HG02623 (cell line): ENCODE measurements at regions not wholly inside any gene's neighbourhood (a gene's known extent, or its start where the extent isn't known, plus 50 kb on each side); places are given as distances from the start of the nearest gene placed in this dataset.
A peak's percentile ranks its signal among the peaks of the same experiment; 100 is the strongest.

Source experiments
- ATAC-seq: cut with Tn5 transposase; IDR thresholded peaks from one replicate; pipeline ENCODE4 v1.9.1; 2021; ENCODE audit warnings: moderate library complexity; ENCODE audit not compliant: unreplicated experiment

DNA sequence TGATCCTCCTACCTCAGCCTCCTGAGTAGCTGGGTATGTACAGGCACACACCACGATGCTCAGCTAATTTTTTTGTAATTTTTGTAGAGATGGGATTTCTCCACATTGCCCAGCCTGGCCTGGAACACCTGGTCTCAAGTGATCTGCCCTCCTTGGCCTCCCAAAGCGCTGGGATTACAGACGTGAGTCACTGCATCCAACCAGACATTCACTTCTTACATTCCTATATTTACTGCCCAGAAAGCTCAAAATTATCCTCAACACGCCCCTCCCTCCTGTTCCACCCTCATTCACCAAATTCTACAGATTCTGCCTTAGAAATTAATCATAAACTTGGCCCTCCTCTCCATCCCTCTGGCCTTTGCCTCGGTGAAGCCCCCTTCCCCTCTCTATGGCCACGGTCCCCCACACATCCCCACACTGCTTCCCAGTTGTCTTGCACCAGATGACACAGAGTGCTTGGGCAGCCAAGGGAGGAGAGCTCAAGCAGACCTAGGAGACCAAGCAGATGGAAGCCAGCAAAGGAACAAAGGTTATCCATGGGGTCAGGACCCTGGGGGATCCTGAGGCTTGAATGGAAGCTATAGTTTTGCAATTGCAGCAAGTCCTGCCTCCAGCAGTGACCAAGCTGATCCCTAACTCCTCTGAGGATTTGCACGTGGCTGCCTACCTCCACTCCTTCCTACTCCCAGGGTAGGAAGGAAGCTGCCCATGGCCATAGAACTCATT lies 213.2 kb upstream of the FOXN3 start:
- ATAC-seq = no peak

DNA sequence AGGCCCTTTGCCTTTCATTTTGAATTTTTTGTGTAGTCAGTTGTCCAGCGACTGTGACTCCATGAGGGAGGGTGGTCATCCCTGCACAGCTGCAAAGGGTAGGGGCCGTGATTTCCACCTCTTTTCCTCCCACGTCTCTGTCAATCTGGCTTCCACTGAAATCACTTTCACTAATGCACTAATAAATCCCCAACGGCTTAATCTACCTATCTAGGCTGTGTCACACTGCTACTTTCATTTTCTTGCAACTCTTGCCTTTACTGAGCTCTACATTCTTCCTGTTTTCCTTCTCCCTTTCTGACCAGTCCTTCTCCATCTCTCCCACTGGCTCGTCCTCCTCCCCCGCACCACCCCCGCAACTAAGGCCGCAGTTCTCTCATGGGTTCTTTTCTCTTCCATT lies 212.3 kb upstream of the FOXN3 start:
- ATAC-seq = no peak

DNA sequence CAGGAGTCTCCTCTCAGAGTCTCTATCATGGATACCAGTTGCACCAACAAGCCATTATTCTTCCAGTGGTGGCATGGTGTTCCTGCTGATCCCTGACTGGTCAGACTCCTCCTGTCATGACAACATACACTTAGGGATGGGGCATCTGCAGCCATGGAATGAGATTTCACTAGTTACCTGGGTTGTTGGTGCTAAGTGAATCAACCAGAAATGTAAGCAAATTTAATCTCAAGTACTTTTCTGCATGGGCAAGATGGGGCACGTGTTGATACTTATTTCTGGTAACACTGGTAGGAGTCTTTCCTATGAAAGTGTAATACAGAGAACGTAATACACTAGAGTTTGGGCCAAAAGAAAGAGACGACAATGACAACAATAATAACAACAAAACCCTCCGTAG lies 211.5 kb upstream of the FOXN3 start:
- no peak for ATAC-seq

DNA sequence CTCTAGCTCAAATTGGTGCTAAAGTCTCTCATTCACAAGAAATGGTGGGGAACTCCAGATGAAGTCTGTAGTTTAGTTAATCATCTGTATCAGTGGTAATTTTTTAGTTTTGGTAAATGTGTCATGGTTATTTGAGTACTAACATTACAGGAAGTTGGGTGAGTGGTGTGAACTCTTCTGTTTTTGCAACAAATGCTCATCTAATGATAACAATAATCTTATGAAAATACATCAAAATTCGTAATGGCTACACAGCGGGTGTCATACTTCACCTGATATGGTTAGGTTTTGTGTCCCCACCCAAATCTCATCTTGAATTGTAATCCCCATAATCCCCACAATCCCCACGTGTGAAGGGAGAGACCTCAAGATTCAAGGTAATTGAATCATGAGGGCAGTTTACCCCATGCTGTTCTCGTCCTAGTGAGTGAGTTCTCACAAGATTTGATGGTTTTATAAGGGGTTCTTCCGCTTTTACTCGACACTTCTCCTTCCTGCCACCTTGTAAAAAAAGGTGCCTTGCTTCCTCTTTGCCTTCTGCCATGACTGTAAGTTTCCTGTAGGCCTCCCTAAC lies 209.3 kb upstream of the FOXN3 start:
- ATAC-seq = no peak

- no peak for ATAC-seq
Observed at GRCh38 chr14:89625731-89626232, 208.7 kb upstream of the FOXN3 start.

DNA sequence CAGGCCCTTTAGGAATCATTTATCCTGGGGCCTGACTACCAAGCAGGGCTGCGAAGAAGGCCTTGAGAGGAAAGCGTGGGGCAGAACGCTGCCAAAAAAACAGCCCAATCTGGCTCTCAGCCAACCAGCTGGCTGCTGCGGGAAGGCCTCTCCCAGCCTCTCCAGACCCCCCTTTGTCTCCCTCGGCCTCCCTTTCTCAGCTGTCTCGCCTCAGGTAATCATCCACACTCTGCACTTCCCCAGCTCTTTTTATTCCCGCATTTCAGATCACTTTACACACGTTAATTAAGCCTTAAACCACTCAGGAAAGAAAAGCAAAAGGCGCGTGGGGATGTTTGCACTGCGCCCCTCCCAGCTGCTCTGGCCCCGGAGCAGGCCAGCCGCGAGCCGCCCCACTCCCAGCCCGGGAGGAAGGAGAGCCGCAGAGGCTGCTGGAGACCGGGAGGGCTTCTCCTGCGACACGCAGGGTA lies 208.2 kb upstream of the FOXN3 start:
- ATAC-seq = no peak

DNA sequence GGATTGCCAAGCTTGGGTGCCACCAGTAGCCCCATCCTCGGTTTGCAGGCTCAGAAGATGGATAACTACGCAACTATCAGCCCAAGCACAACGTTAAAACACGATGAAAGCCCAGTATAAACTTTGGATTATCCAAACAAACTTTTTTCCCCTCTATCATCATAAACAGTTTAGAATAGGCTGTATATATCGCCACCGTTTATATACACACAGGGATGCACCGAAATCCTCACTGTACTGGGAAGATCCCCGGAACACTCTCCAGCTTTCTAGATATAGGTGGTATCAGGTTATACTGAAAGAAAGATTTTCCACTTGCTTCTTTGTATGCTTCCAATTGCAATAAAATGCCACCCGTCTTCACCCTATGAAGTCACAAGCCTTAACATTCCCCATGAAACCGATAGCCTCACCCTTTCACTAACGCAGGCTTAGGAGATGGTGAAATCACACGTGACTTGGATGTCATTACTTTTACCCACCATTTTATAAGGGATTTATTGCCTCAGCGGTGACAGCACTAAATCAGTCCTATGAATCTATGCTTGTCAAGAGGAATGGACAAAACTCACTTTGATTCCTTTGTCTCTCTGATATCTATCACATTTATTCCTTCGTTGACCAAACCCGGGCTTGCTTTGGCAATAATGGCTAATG lies 207.6 kb upstream of the FOXN3 start:
- ATAC-seq = no peak

DNA sequence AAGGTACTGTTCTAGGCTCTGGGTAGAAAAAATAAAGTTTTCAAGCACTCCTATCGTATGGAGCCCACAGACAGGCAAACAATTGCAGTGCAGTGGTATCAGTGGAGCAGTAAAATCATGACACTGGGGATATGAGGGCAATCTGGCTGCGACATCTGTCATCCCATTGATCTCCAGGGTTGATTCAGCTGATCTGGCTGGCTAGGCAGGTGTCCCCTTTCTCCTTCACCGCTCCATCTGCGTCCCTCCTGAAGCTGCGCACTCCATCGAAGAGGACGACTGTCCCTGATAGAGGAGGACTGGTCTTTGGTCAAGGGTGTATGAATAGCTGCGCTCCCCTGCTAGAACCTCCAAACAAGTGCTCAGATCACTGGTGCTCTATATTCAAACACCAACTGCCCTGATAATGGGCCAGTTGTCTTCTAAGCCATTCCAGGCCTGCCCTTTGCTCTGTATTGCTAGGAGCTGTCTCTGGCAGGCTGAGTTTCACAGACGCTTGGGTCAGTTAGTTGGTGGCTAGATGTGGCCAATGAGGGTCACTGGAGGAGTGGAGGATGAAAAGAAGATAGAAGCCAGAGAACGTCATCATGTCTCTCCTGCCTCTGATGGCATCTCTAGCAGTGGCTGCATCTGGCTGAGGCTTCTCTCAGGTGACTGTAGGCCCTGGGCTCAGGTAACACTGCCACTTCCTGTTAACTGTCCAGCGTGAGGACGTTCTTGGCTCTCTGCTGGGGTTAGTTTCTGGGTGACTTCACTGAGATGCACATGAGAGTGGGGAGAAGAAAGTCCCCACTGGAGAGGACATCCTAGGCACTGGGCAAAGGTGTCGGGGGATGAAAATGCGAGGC lies 205.0 kb upstream of the FOXN3 start:
- no peak for ATAC-seq

- no peak for ATAC-seq
Observed at GRCh38 chr14:89621009-89621421, 204.0 kb upstream of the FOXN3 start.

- no peak for ATAC-seq
Observed at GRCh38 chr14:89620436-89620835, 203.4 kb upstream of the FOXN3 start.

DNA sequence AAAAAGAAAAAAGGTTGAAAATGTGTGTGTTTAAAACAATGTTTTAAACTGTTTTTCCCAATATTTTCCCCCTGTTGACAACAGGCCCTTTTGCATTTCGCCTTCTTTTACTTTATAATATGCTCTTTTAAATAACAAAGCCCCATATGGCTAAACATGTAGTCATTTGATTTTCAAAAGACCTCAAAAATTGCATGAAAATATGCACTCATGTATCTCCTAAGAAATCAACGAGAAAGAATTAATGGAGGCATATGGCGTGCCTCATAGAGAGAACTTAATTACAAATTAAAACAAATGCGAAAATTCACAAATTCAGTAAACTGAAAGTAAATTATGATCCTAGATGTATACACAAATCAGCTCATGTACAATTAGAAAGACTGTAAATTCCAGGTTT lies 202.6 kb upstream of the FOXN3 start:
- ATAC-seq = no peak

- ATAC-seq = peak; percentile 63
Observed at GRCh38 chr14:89618811-89619551, 201.9 kb upstream of the FOXN3 start.

- ATAC-seq = no peak
Observed at GRCh38 chr14:89618330-89618708, 201.3 kb upstream of the FOXN3 start.

GRCh38 chr14:89617481-89618329 lies 200.7 kb upstream of the FOXN3 start:
- ATAC-seq = peak; percentile 24

- ATAC-seq = peak; percentile 45
Observed at GRCh38 chr14:89616852-89617341, 199.9 kb upstream of the FOXN3 start.

GRCh38 chr14:89616425-89616824 lies 199.4 kb upstream of the FOXN3 start:
- ATAC-seq = no peak

- no peak for ATAC-seq
Observed at GRCh38 chr14:89615421-89615820, 198.4 kb upstream of the FOXN3 start.

DNA sequence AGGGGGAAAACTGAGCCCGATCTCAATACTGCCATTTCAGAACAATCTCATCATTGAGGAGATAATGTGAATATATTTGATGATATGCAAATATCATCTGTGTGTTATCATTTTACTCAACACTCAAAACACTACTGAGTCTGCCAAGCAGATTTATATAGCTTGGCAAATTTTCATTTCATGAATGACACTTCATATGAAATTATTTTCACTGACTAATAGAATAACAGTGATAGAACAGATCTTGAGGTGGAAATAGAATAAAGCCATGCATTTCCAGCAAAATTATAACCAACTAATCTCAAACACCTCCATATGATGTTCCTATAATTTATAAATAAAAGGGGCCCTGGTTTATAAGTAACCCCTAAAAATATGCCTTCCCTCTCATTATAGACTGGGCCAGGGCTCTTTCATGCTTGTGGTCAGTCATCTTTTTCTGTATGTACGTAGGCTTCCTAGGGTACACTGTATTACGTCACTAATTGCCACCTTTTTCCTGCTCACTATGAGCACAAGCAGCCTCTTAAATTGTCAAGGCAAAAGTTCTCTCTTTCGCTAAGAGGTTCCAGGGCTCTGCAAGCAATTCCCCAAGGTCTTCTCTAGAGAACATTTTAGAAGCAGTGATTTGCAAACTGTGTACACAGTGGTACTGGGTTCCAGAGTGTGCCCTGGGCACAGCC lies 197.1 kb upstream of the FOXN3 start:
- ATAC-seq = no peak
